ENCODE measurements at regions not wholly inside any gene's neighbourhood (a gene's known extent, or its start where the extent isn't known, plus 50 kb on each side); places are given as distances from the start of the nearest gene placed in this dataset.

DNA sequence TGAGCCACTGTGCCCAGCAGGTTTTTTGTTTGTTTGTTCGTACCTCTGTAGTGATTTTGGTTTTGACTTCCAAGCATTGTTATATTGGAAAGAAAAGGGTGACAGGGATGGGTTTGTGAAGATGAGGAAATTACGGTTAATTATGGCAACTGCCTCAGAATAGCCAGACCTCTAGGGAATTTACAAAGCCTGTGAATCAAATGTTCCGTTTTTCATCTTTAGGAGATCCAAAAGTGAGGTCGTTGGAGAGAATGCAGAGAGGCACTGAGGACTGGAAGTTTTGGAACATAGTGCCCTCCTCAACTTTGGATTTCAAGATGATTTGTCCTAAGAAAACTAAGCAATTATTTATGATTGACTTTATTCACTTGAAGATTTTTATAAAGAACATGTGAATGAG lies 54.5 kb upstream of the EVL start:
- H3K4me1 Mint-ChIP-seq, result peaks cover 3% of the 10 kb centered on the region
- H3K9me3 Mint-ChIP-seq, result peaks cover 25% of the 10 kb centered on the region
- ChIA-PET POLR2A (no interaction called here), CTCF (no interaction called here)
- no peak overlapping the region for H3K27ac Mint-ChIP-seq
- H3K4me3 Mint-ChIP-seq, result no peak overlapping the region
- ATAC-seq (no peak), DNase-seq (ENCODE audit: low spot score) (no peak)
- H3K36me3 Mint-ChIP-seq, result peaks cover 13% of the 10 kb centered on the region
- H3K27me3 Mint-ChIP-seq (ENCODE audit: low read depth), result no peaks in the 10 kb centered on the region; the same call in 1 of the 2 replicates
- no peak for TF ChIP-seq AFF4 (CRISPR knock-in tag; IDR thresholded peaks at IDR 0.05; ENCODE audit: borderline replicate concordance)
- TF ChIP-seq, protein P1, sequence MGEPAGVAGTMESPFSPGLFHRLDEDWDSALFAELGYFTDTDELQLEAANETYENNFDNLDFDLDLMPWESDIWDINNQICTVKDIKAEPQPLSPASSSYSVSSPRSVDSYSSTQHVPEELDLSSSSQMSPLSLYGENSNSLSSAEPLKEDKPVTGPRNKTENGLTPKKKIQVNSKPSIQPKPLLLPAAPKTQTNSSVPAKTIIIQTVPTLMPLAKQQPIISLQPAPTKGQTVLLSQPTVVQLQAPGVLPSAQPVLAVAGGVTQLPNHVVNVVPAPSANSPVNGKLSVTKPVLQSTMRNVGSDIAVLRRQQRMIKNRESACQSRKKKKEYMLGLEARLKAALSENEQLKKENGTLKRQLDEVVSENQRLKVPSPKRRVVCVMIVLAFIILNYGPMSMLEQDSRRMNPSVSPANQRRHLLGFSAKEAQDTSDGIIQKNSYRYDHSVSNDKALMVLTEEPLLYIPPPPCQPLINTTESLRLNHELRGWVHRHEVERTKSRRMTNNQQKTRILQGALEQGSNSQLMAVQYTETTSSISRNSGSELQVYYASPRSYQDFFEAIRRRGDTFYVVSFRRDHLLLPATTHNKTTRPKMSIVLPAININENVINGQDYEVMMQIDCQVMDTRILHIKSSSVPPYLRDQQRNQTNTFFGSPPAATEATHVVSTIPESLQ (CRISPR knock-in tag; IDR thresholded peaks at IDR 0.05), result no peak

DNA sequence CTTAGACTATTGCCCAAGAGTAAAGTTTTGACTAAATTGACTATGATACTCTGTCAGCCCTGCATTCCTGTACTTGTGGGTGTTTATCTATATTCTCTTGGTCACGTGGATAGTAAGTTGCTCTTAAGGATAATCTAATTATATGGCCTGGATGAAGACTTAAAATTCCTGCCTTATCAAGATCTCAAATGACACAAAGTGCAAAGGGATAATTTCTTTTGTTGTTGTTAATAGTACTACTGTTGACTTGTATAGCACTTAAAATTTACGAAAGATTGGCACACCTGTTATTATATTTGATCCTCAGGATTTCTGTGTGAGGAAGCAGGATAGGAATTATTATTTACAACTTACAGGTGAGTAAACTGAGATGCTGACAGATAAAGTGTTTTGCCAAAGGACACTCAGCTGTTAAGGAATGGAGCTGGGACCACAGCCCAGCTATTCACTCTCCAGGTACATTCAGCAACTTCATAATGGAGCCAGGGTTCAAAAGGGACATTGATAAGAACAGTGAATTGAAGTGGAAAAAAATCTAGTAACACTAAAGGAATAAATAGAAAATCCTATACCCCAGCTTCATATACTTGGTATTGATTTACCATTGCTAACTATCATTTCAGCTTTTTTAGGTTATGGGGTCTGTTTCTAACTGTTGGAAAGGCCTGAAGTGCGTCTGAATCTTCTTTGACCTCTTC lies 53.4 kb upstream of the EVL start:
- H3K27ac Mint-ChIP-seq, result no peak overlapping the region
- H3K36me3 Mint-ChIP-seq, result peaks cover 4% of the 10 kb centered on the region
- peaks cover 3% of the 10 kb centered on the region for H3K4me1 Mint-ChIP-seq
- ChIA-PET CTCF (no interaction called here), POLR2A (no interaction called here)
- no peak overlapping the region for H3K4me3 Mint-ChIP-seq
- peaks cover 16% of the 10 kb centered on the region for H3K9me3 Mint-ChIP-seq
- DNase-seq (ENCODE audit: low spot score) (no peak), ATAC-seq (no peak)
- TF ChIP-seq GABPB1 (CRISPR knock-in tag; IDR thresholded peaks at IDR 0.05) (no peak), RORB (CRISPR knock-in tag; IDR thresholded peaks at IDR 0.05) (no peak), KAT7 (CRISPR knock-in tag; IDR thresholded peaks at IDR 0.05; ENCODE audit: borderline replicate concordance) (no peak), ZNF281 (CRISPR knock-in tag; IDR thresholded peaks at IDR 0.05) (no peak), ZNF138 (CRISPR knock-in tag; conservative IDR thresholded peaks at IDR 0.05) (no peak), FOXJ3 (CRISPR knock-in tag; IDR thresholded peaks at IDR 0.05; ENCODE audit: borderline replicate concordance) (no peak), NR2C2 (CRISPR knock-in tag; IDR thresholded peaks at IDR 0.05) (no peak), ZMAT4 (CRISPR knock-in tag; IDR thresholded peaks at IDR 0.05) (no peak), SMAD3 (CRISPR knock-in tag; IDR thresholded peaks at IDR 0.05; ENCODE audit: borderline replicate concordance) (no peak), E2F4 (CRISPR knock-in tag; IDR thresholded peaks at IDR 0.05; ENCODE audit: borderline replicate concordance, low read depth) (no peak), ZNF423 (CRISPR knock-in tag; IDR thresholded peaks at IDR 0.05) (no peak)
- TF ChIP-seq, protein P2, sequence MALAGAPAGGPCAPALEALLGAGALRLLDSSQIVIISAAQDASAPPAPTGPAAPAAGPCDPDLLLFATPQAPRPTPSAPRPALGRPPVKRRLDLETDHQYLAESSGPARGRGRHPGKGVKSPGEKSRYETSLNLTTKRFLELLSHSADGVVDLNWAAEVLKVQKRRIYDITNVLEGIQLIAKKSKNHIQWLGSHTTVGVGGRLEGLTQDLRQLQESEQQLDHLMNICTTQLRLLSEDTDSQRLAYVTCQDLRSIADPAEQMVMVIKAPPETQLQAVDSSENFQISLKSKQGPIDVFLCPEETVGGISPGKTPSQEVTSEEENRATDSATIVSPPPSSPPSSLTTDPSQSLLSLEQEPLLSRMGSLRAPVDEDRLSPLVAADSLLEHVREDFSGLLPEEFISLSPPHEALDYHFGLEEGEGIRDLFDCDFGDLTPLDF (CRISPR knock-in tag; IDR thresholded peaks at IDR 0.05), result no peak
- TF ChIP-seq, protein P3, sequence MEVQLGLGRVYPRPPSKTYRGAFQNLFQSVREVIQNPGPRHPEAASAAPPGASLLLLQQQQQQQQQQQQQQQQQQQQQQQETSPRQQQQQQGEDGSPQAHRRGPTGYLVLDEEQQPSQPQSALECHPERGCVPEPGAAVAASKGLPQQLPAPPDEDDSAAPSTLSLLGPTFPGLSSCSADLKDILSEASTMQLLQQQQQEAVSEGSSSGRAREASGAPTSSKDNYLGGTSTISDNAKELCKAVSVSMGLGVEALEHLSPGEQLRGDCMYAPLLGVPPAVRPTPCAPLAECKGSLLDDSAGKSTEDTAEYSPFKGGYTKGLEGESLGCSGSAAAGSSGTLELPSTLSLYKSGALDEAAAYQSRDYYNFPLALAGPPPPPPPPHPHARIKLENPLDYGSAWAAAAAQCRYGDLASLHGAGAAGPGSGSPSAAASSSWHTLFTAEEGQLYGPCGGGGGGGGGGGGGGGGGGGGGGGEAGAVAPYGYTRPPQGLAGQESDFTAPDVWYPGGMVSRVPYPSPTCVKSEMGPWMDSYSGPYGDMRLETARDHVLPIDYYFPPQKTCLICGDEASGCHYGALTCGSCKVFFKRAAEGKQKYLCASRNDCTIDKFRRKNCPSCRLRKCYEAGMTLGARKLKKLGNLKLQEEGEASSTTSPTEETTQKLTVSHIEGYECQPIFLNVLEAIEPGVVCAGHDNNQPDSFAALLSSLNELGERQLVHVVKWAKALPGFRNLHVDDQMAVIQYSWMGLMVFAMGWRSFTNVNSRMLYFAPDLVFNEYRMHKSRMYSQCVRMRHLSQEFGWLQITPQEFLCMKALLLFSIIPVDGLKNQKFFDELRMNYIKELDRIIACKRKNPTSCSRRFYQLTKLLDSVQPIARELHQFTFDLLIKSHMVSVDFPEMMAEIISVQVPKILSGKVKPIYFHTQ (CRISPR knock-in tag; IDR thresholded peaks at IDR 0.05), result no peak
- TF ChIP-seq, protein P4, sequence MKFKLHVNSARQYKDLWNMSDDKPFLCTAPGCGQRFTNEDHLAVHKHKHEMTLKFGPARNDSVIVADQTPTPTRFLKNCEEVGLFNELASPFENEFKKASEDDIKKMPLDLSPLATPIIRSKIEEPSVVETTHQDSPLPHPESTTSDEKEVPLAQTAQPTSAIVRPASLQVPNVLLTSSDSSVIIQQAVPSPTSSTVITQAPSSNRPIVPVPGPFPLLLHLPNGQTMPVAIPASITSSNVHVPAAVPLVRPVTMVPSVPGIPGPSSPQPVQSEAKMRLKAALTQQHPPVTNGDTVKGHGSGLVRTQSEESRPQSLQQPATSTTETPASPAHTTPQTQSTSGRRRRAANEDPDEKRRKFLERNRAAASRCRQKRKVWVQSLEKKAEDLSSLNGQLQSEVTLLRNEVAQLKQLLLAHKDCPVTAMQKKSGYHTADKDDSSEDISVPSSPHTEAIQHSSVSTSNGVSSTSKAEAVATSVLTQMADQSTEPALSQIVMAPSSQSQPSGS (CRISPR knock-in tag; IDR thresholded peaks at IDR 0.05; ENCODE audit: borderline replicate concordance, low read depth), result no peak
- H3K27me3 Mint-ChIP-seq (ENCODE audit: low read depth), result no peaks in the 10 kb centered on the region; the same call in 1 of the 2 replicates
